H1 (cell line): ENCODE measurements at regions not wholly inside any gene's neighbourhood (a gene's known extent, or its start where the extent isn't known, plus 50 kb on each side); places are given as distances from the start of the nearest gene placed in this dataset.

Experiments used
- CTCF ChIA-PET: fragments of 300-600 bp; sonication (Branson Sonifier 250); formaldehyde crosslinking; loops from one replicate; lab custom pipeline; 2021; ENCODE audit not compliant: partially characterized antibody; lab: Charles Lee
- POLR2A ChIA-PET: fragments of 300-600 bp; sonication (Branson Sonifier 250); formaldehyde crosslinking; loops from one replicate; lab custom pipeline; 2021; ENCODE audit warnings: inconsistent platforms; ENCODE audit not compliant: partially characterized antibody; lab: Charles Lee
- DNase-seq, 2 experiments: peaks; one replicate each; pipeline versions ENCODE4 v3.0.0 to v3.0.0-alpha.2; 2010 to 2022; ENCODE audit warnings: low spot score in 2 of 2, low read depth in 1 of 2, mixed read lengths in 1 of 2
- FAIRE-seq: peaks from 2 replicates; lab custom pipeline; 2011; peaks lifted over from hg19 to GRCh38; lab: Jason Lieb, UNC
- H2AFZ ChIP-seq: 2 replicates; pipeline ENCODE4 v1.8.1; 2012; ENCODE audit warnings: low read length, inconsistent platforms
- H2AK5ac ChIP-seq: 2 replicates; pipeline ENCODE4 v1.6.1; 2013; ENCODE audit warnings: low read depth, low read length
- H2BK120ac ChIP-seq: replicated peaks from 2 replicates; pipeline ENCODE3; 2013; ENCODE audit warnings: low read depth, low read length, inconsistent platforms
- H2BK12ac ChIP-seq: 2 replicates; pipeline ENCODE4 v1.6.1; 2013; ENCODE audit warnings: low read depth, low read length
- H2BK15ac ChIP-seq: 2 replicates; pipeline ENCODE4 v1.6.1; 2013; ENCODE audit warnings: low read length
- H2BK20ac ChIP-seq: 2 replicates; pipeline ENCODE4 v1.6.1; 2013; ENCODE audit warnings: low read length
- H2BK5ac ChIP-seq: 2 replicates; pipeline ENCODE4 v1.6.1; 2013; ENCODE audit warnings: low read depth, low read length
- H3K14ac ChIP-seq: 2 replicates; pipeline ENCODE4 v1.6.1; 2013; ENCODE audit warnings: inconsistent platforms; ENCODE audit not compliant: insufficient read length
- H3K18ac ChIP-seq: 2 replicates; pipeline ENCODE4 v1.6.1; 2013; ENCODE audit warnings: low read length; ENCODE audit errors: extremely low read depth
- H3K23ac ChIP-seq: 2 replicates; pipeline ENCODE4 v1.6.1; 2013; ENCODE audit warnings: inconsistent platforms; ENCODE audit not compliant: insufficient read length
- H3K23me2 ChIP-seq: 2 replicates; pipeline ENCODE4 v1.6.1; 2013; ENCODE audit warnings: low read depth, low read length
- H3K27ac ChIP-seq: 2 replicates; pipeline ENCODE4 v1.6.1; 2011; ENCODE audit warnings: low read depth, low read length, inconsistent platforms
- H3K27me3 ChIP-seq, 4 experiments: replicated peaks in 1 of 4; 1 replicate in 1 of 4; 2 replicates in 3 of 4; pipeline versions ENCODE4 v1.6.1 to v1.8.1; 2011 to 2013; ENCODE audit warnings: low read length in 3 of 4, mild to moderate bottlenecking in 3 of 4, inconsistent platforms in 2 of 4, mixed read lengths in 2 of 4, moderate library complexity in 1 of 4; ENCODE audit not compliant: control insufficient read depth in 3 of 4, insufficient read depth in 3 of 4; ENCODE audit errors: extremely low read depth in 1 of 4
- H3K36me3 ChIP-seq, 4 experiments: 2 replicates each; pipeline versions ENCODE4 v1.6.1 to v1.8.1; 2011 to 2013; ENCODE audit warnings: mild to moderate bottlenecking in 4 of 4, low read length in 3 of 4, moderate library complexity in 2 of 4, control low read depth in 1 of 4, inconsistent platforms in 1 of 4; ENCODE audit not compliant: insufficient read depth in 4 of 4, control insufficient read depth in 2 of 4
- H3K4ac ChIP-seq: replicated peaks from 2 replicates; pipeline ENCODE3; 2013; ENCODE audit warnings: low read length, low read depth, mixed read lengths, inconsistent platforms; ENCODE audit not compliant: insufficient read length
- H3K4me1 ChIP-seq, 4 experiments: replicated peaks in 1 of 4; 1 replicate in 1 of 4; 2 replicates in 3 of 4; pipeline versions ENCODE4 v1.6.1 to v1.8.1; 2011 to 2013; ENCODE audit warnings: low read length in 3 of 4, inconsistent platforms in 2 of 4, mixed read lengths in 1 of 4; ENCODE audit not compliant: insufficient read depth in 4 of 4, control insufficient read depth in 3 of 4
- H3K4me2 ChIP-seq, 2 experiments: 2 replicates each; pipeline versions ENCODE4 v1.6.1 to v1.8.1; 2011 to 2013; ENCODE audit warnings: low read depth in 2 of 2, low read length in 2 of 2, control low read depth in 1 of 2, inconsistent platforms in 1 of 2, mild to moderate bottlenecking in 1 of 2; ENCODE audit not compliant: insufficient read depth in 1 of 2
- H3K4me3 ChIP-seq, 4 experiments: fragments of 200-600, 300-600 bp in 1 of 4; sonication (generic), shearing (Covaris generic), sonication (Bioruptor Twin) in 1 of 4; 2 replicates each; pipeline versions ENCODE4 v1.5.1 to v1.8.1; 2011 to 2016; ENCODE audit warnings: low read length in 4 of 4, low read depth in 3 of 4, control low read depth in 2 of 4, inconsistent platforms in 2 of 4, mild to moderate bottlenecking in 2 of 4, mixed read lengths in 1 of 4, moderate library complexity in 1 of 4; ENCODE audit not compliant: insufficient read depth in 2 of 4; ENCODE audit errors: extremely low read depth in 1 of 4
- H3K56ac ChIP-seq: replicated peaks from 2 replicates; pipeline ENCODE3; 2013; ENCODE audit warnings: low read depth, mild to moderate bottlenecking, mixed read lengths, low read length, inconsistent platforms; ENCODE audit not compliant: insufficient read length
- H3K79me1 ChIP-seq: 2 replicates; pipeline ENCODE4 v1.6.1; 2013; ENCODE audit warnings: low read depth, low read length, control low read depth
- H3K79me2 ChIP-seq, 2 experiments: 2 replicates each; pipeline versions ENCODE4 v1.6.1 to v1.8.1; 2012 to 2013; ENCODE audit warnings: low read length in 2 of 2, mild to moderate bottlenecking in 2 of 2, inconsistent platforms in 1 of 2; ENCODE audit not compliant: insufficient read depth in 2 of 2, control insufficient read depth in 1 of 2
- H3K9ac ChIP-seq, 4 experiments: replicated peaks in 1 of 4; 1 replicate in 1 of 4; 2 replicates in 3 of 4; pipeline versions ENCODE4 v1.6.1 to v1.8.1; 2011 to 2013; ENCODE audit warnings: low read depth in 3 of 4, low read length in 3 of 4, control low read depth in 2 of 4, mild to moderate bottlenecking in 2 of 4, moderate library complexity in 2 of 4, inconsistent platforms in 1 of 4; ENCODE audit errors: extremely low read depth in 1 of 4
- H3K9me3 ChIP-seq, 2 experiments: 2 replicates each; pipeline versions ENCODE4 v1.6.1 to v1.8.1; 2012 to 2013; ENCODE audit warnings: mild to moderate bottlenecking in 2 of 2, moderate library complexity in 2 of 2, control low read depth in 1 of 2, inconsistent platforms in 1 of 2, low read depth in 1 of 2, low read length in 1 of 2, mixed read lengths in 1 of 2; ENCODE audit not compliant: insufficient read depth in 2 of 2
- H4K20me1 ChIP-seq, 2 experiments: replicated peaks in 1 of 2; 2 replicates each; pipeline versions ENCODE3 to v1.8.1; 2011 to 2013; ENCODE audit warnings: inconsistent platforms in 2 of 2, low read length in 2 of 2, mild to moderate bottlenecking in 1 of 2; ENCODE audit not compliant: insufficient read depth in 2 of 2, control insufficient read depth in 1 of 2
- H4K5ac ChIP-seq: 2 replicates; pipeline ENCODE4 v1.6.1; 2013; ENCODE audit warnings: low read length, low read depth, mixed read lengths, inconsistent platforms; ENCODE audit not compliant: insufficient read length
- H4K8ac ChIP-seq: 2 replicates; pipeline ENCODE4 v1.8.0; 2013; ENCODE audit warnings: mild to moderate bottlenecking, moderate library complexity, low read length, inconsistent platforms; ENCODE audit not compliant: insufficient read depth; ENCODE audit errors: extremely low read depth
- H4K91ac ChIP-seq: replicated peaks from 2 replicates; pipeline ENCODE3; 2013; ENCODE audit warnings: low read length, mixed read lengths, inconsistent platforms; ENCODE audit not compliant: insufficient read length
- BCL11A ChIP-seq, 2 experiments: IDR thresholded peaks; one replicate each; pipeline ENCODE4 v1.6.1; 2011; ENCODE audit warnings: low read depth in 2 of 2, low read length in 2 of 2, mild to moderate bottlenecking in 2 of 2
- CBX8 ChIP-seq: fragments of 300-800, 300-1000 bp; sonication (generic); IDR thresholded peaks from 2 replicates; pipeline ENCODE4 v1.7.1; 2016; ENCODE audit warnings: low read depth, low read length, borderline replicate concordance
- CHD2 ChIP-seq: IDR thresholded peaks from 2 replicates; pipeline ENCODE4 v1.6.1; 2012; ENCODE audit warnings: low read length, improper control_type of control experiment
- GABPA ChIP-seq: IDR thresholded peaks from 2 replicates; pipeline ENCODE4 v1.6.1; 2011; ENCODE audit warnings: mild to moderate bottlenecking, low read length, moderate library complexity, borderline replicate concordance; ENCODE audit not compliant: insufficient read depth
- JUND ChIP-seq: IDR thresholded peaks from 2 replicates; pipeline ENCODE4 v1.6.1; 2011; ENCODE audit warnings: mild to moderate bottlenecking, improper control_type of control experiment, low read length
- RBBP5 ChIP-seq: IDR thresholded peaks from 2 replicates; pipeline ENCODE4 v1.7.1; 2012; ENCODE audit warnings: low read depth, mild to moderate bottlenecking, inconsistent platforms, low read length, moderate library complexity, borderline replicate concordance
- RXRA ChIP-seq: IDR thresholded peaks from 2 replicates; pipeline ENCODE4 v1.6.1; 2011; ENCODE audit warnings: low read depth, mild to moderate bottlenecking, low read length, moderate library complexity; ENCODE audit not compliant: insufficient read depth
- SAP30 ChIP-seq: fragments of 300-600 bp; sonication (generic); IDR thresholded peaks from 2 replicates; pipeline ENCODE4 v1.7.1; 2012; ENCODE audit warnings: low read length, moderate library complexity, mild to moderate bottlenecking, inconsistent platforms; ENCODE audit not compliant: insufficient read depth, insufficient replicate concordance
- SP2 ChIP-seq: IDR thresholded peaks from 2 replicates; pipeline ENCODE4 v1.6.1; 2012; ENCODE audit warnings: mild to moderate bottlenecking, low read length, inconsistent platforms
- TAF7 ChIP-seq: optimal IDR thresholded peaks from 2 replicates; pipeline ENCODE3; 2011; ENCODE audit warnings: low read depth, mild to moderate bottlenecking, inconsistent platforms, low read length, moderate library complexity, borderline replicate concordance
- WGBS, 2 experiments: shearing (Covaris generic) in 1 of 2; methylation state at CpG; one replicate each; pipeline versions ENCODE4 v1.1.6 to v1.1.7; 2013 to 2015; ENCODE audit warnings: low lambda C conversion rate in 2 of 2, mixed read lengths in 2 of 2, inconsistent platforms in 1 of 2, low coverage in 1 of 2, missing lambda C conversion rate in 1 of 2; ENCODE audit not compliant: insufficient replicate concordance in 2 of 2, insufficient coverage in 1 of 2, insufficient read length in 1 of 2; ENCODE audit errors: extremely low coverage in 1 of 2, missing lambda C conversion rate in 1 of 2; 5-methylcytosine and 5-hydroxymethylcytosine counted together
- TF ChIP-seq, protein P1 (sequence below): IDR thresholded peaks from 2 replicates; pipeline ENCODE4 v1.6.1; 2012; ENCODE audit warnings: low read length, inconsistent platforms
- TF ChIP-seq, protein P2 (sequence below): IDR thresholded peaks from 2 replicates; pipeline ENCODE4 v1.6.1; 2012; ENCODE audit warnings: inconsistent platforms

DNA sequence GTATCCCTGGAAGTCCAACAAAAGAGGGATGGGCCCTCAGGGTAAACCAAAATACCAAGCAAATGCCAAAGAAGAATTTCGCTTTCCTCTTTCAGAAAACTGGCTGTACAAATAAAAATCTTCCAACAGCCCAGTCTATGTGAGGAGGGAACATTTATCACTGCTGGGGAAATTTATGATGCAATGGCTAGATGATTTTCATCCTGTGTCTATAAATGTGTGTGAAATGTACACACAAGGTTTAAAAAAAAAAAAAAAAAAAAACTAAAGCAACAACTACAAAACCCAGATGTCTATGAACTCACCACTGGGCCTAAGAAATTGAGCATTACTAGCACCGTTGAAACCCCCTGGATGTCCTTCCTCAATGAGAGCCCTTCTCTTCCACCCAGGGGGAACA lies 68.7 kb upstream of the SLC4A11 start:
- ChIA-PET POLR2A (no interaction called here), CTCF (interaction anchor here (0.9 to 5.2 kb wide), 3 partner anchors 8 to 89 kb away, joined by 3 to 51 read pairs (median 9); no protein-coding TSS in a partner anchor)
- H3K23me2 ChIP-seq: no peaks in the 10 kb centered on the region
- no peak overlapping the region for H2AK5ac ChIP-seq
- H3K79me2 ChIP-seq: no peaks in the 10 kb centered on the region
- no peak overlapping the region for H2BK5ac ChIP-seq
- H2BK12ac ChIP-seq: no peak overlapping the region
- H4K91ac ChIP-seq: no peak overlapping the region
- no peaks in the 10 kb centered on the region for H3K27me3 ChIP-seq
- no peak overlapping the region for H2BK20ac ChIP-seq
- no peak overlapping the region for H3K4me3 ChIP-seq
- no peaks in the 10 kb centered on the region for H4K20me1 ChIP-seq
- H3K36me3 ChIP-seq: peaks cover 0 to 3% (median 0%) of the 10 kb centered on the region in 4 experiments; a peak in 1 of 8 replicates
- H4K5ac ChIP-seq: no peak overlapping the region
- no peak overlapping the region for H2BK15ac ChIP-seq
- no peak overlapping the region for H2AFZ ChIP-seq
- H3K9me3 ChIP-seq: no peaks in the 10 kb centered on the region
- H3K27ac ChIP-seq: no peak overlapping the region
- no peak overlapping the region for H2BK120ac ChIP-seq
- H3K4me1 ChIP-seq: no peaks in the 10 kb centered on the region
- no peak overlapping the region for H4K8ac ChIP-seq
- no peak overlapping the region for H3K4me2 ChIP-seq
- 91% methylated on average over 2 of the region's 2 CpGs; no CpG with 5 or more reads in 1 of the 2 experiments for WGBS, 2 experiments
- DNase-seq (no peak), FAIRE-seq (no peak)
- H3K14ac ChIP-seq: no peak overlapping the region
- no peak overlapping the region for H3K18ac ChIP-seq
- H3K4ac ChIP-seq: no peak overlapping the region
- H3K79me1 ChIP-seq: no peaks in the 10 kb centered on the region
- H3K9ac ChIP-seq: no peak overlapping the region
- H3K23ac ChIP-seq: no peak overlapping the region
- no peak overlapping the region for H3K56ac ChIP-seq
- TF ChIP-seq, protein P1, sequence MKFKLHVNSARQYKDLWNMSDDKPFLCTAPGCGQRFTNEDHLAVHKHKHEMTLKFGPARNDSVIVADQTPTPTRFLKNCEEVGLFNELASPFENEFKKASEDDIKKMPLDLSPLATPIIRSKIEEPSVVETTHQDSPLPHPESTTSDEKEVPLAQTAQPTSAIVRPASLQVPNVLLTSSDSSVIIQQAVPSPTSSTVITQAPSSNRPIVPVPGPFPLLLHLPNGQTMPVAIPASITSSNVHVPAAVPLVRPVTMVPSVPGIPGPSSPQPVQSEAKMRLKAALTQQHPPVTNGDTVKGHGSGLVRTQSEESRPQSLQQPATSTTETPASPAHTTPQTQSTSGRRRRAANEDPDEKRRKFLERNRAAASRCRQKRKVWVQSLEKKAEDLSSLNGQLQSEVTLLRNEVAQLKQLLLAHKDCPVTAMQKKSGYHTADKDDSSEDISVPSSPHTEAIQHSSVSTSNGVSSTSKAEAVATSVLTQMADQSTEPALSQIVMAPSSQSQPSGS: no peak
- TF ChIP-seq TAF7 (no peak), CBX8 (no peak), GABPA (no peak), SP2 (no peak), BCL11A (IDR thresholded peaks at IDR 0.05; ENCODE audit: low read depth in 2 of 2, low read length in 2 of 2) (no peak), SAP30 (no peak), JUND (no peak), CHD2 (no peak), RBBP5 (no peak), RXRA (no peak)
- TF ChIP-seq, protein P2, sequence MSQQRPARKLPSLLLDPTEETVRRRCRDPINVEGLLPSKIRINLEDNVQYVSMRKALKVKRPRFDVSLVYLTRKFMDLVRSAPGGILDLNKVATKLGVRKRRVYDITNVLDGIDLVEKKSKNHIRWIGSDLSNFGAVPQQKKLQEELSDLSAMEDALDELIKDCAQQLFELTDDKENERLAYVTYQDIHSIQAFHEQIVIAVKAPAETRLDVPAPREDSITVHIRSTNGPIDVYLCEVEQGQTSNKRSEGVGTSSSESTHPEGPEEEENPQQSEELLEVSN: no peak
